ENCODE measurements at regions not wholly inside any gene's neighbourhood (a gene's known extent, or its start where the extent isn't known, plus 50 kb on each side); places are given as distances from the start of the nearest gene placed in this dataset.

- Histone ChIP-seq H3K27me3 (replicated peaks; ENCODE audit: insufficient read depth, low read length) (no peaks in the 10 kb centered on the region), H3K9me2 (replicated peaks; ENCODE audit: insufficient read depth, low read length) (no peaks in the 10 kb centered on the region), H3K79me2 (ENCODE audit: low read length) (no peaks in the 10 kb centered on the region), H3K4me3 (ENCODE audit: low read length) (no peak overlapping the region), H3F3A (ENCODE audit: insufficient read depth, low read length) (no peaks in the 10 kb centered on the region), H3K27ac (ENCODE audit: low read length) (no peak overlapping the region), H3K4me1 (ENCODE audit: low read length) (no peaks in the 10 kb centered on the region), H3K9ac (ENCODE audit: low read length) (no peak overlapping the region), H3K4me2 (ENCODE audit: low read depth, low read length) (no peak overlapping the region), H4K20me1 (ENCODE audit: insufficient read depth, low read length) (no peaks in the 10 kb centered on the region), H3K9me3 (replicated peaks; ENCODE audit: insufficient read depth, low read length) (no peaks in the 10 kb centered on the region), H3K36me3 (replicated peaks; ENCODE audit: insufficient read depth, low read length) (no peaks in the 10 kb centered on the region), H2AFZ (ENCODE audit: low read length) (no peak overlapping the region)
- no peak for DNase-seq
- no peak for TF ChIP-seq EZH2 (optimal IDR thresholded peaks at IDR 0.05; ENCODE audit: low read depth, low read length)
- TF ChIP-seq CTCF (IDR thresholded peaks at IDR 0.05; ENCODE audit: low read length) = no peak
Measured at GRCh38 chr16:48903039-48903438, 293.1 kb upstream of the N4BP1 start.

GRCh38 chr16:48901712-48902374 lies 291.9 kb upstream of the N4BP1 start:
- Histone ChIP-seq H3K4me1 (ENCODE audit: low read length) (no peaks in the 10 kb centered on the region), H3F3A (ENCODE audit: insufficient read depth, low read length) (no peaks in the 10 kb centered on the region), H3K27me3 (replicated peaks; ENCODE audit: insufficient read depth, low read length) (no peaks in the 10 kb centered on the region), H3K9me2 (replicated peaks; ENCODE audit: insufficient read depth, low read length) (no peaks in the 10 kb centered on the region), H3K27ac (ENCODE audit: low read length) (no peak overlapping the region), H3K9me3 (replicated peaks; ENCODE audit: insufficient read depth, low read length) (no peaks in the 10 kb centered on the region), H2AFZ (ENCODE audit: low read length) (no peak overlapping the region), H3K4me3 (ENCODE audit: low read length) (no peak overlapping the region), H3K9ac (ENCODE audit: low read length) (no peak overlapping the region), H3K79me2 (ENCODE audit: low read length) (no peaks in the 10 kb centered on the region), H3K36me3 (replicated peaks; ENCODE audit: insufficient read depth, low read length) (no peaks in the 10 kb centered on the region), H4K20me1 (ENCODE audit: insufficient read depth, low read length) (no peaks in the 10 kb centered on the region), H3K4me2 (ENCODE audit: low read depth, low read length) (no peak overlapping the region)
- no peak for TF ChIP-seq EZH2 (optimal IDR thresholded peaks at IDR 0.05; ENCODE audit: low read depth, low read length)
- no peak for TF ChIP-seq EZH2phosphoT487 (IDR thresholded peaks at IDR 0.05; ENCODE audit: low read length)
- no peak for TF ChIP-seq CTCF (IDR thresholded peaks at IDR 0.05; ENCODE audit: low read length)
- no peak for DNase-seq

- Histone ChIP-seq H3K4me2 (ENCODE audit: low read depth, low read length) (no peak overlapping the region), H3K9me3 (replicated peaks; ENCODE audit: insufficient read depth, low read length) (no peaks in the 10 kb centered on the region), H3K9me2 (replicated peaks; ENCODE audit: insufficient read depth, low read length) (no peaks in the 10 kb centered on the region), H3K4me3 (ENCODE audit: low read length) (no peak overlapping the region), H3K27ac (ENCODE audit: low read length) (no peak overlapping the region), H3K79me2 (ENCODE audit: low read length) (no peaks in the 10 kb centered on the region), H4K20me1 (ENCODE audit: insufficient read depth, low read length) (no peaks in the 10 kb centered on the region), H3K36me3 (replicated peaks; ENCODE audit: insufficient read depth, low read length) (no peaks in the 10 kb centered on the region), H3F3A (ENCODE audit: insufficient read depth, low read length) (no peaks in the 10 kb centered on the region), H3K4me1 (ENCODE audit: low read length) (no peaks in the 10 kb centered on the region), H3K27me3 (replicated peaks; ENCODE audit: insufficient read depth, low read length) (no peaks in the 10 kb centered on the region), H3K9ac (ENCODE audit: low read length) (no peak overlapping the region), H2AFZ (ENCODE audit: low read length) (no peak overlapping the region)
- DNase-seq = no peak
- TF ChIP-seq CTCF (IDR thresholded peaks at IDR 0.05; ENCODE audit: low read length) = no peak
- no peak for TF ChIP-seq EZH2phosphoT487 (IDR thresholded peaks at IDR 0.05; ENCODE audit: low read length)
- TF ChIP-seq EZH2 (optimal IDR thresholded peaks at IDR 0.05; ENCODE audit: low read depth, low read length) = no peak
Measured at GRCh38 chr16:48899500-48899899, 289.5 kb upstream of the N4BP1 start.
